ENCODE measurements at regions not wholly inside any gene's neighbourhood (a gene's known extent, or its start where the extent isn't known, plus 50 kb on each side); places are given as distances from the start of the nearest gene placed in this dataset.

DNA sequence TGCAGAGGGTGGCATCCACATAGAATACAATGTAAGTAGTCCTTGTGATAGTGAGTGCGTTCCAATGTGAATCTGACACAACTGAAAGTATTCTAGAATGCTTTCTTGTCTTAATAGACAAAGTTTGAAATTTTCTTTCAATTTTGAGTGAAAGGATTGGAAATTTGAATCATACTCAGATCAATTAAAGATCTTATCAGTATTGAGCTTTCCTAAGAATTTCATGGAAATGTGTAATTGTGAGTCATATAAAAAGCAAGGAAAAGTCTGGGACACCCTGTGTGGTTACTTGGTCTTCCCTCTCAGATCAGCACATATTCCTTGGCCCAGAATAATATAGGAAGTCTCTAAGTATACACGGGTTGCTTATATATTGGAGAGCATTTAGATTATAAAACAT lies 99.1 kb downstream of the MBL2 start:
- TF ChIP-seq POLR2A (IDR thresholded peaks at IDR 0.05; ENCODE audit: low read depth, low read length) (no peak), MAFK (IDR thresholded peaks at IDR 0.05; ENCODE audit: low read depth, low read length) (no peak), MXI1 (IDR thresholded peaks at IDR 0.05; ENCODE audit: borderline replicate concordance, low read depth, low read length) (no peak), CEBPB (IDR thresholded peaks at IDR 0.05; ENCODE audit: low read depth, low read length) (no peak)
- TF ChIP-seq, protein P1, sequence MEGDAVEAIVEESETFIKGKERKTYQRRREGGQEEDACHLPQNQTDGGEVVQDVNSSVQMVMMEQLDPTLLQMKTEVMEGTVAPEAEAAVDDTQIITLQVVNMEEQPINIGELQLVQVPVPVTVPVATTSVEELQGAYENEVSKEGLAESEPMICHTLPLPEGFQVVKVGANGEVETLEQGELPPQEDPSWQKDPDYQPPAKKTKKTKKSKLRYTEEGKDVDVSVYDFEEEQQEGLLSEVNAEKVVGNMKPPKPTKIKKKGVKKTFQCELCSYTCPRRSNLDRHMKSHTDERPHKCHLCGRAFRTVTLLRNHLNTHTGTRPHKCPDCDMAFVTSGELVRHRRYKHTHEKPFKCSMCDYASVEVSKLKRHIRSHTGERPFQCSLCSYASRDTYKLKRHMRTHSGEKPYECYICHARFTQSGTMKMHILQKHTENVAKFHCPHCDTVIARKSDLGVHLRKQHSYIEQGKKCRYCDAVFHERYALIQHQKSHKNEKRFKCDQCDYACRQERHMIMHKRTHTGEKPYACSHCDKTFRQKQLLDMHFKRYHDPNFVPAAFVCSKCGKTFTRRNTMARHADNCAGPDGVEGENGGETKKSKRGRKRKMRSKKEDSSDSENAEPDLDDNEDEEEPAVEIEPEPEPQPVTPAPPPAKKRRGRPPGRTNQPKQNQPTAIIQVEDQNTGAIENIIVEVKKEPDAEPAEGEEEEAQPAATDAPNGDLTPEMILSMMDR (conservative IDR thresholded peaks at IDR 0.05; ENCODE audit: low read depth, low read length), result no peak
- TF ChIP-seq, protein P2, sequence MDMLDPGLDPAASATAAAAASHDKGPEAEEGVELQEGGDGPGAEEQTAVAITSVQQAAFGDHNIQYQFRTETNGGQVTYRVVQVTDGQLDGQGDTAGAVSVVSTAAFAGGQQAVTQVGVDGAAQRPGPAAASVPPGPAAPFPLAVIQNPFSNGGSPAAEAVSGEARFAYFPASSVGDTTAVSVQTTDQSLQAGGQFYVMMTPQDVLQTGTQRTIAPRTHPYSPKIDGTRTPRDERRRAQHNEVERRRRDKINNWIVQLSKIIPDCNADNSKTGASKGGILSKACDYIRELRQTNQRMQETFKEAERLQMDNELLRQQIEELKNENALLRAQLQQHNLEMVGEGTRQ (IDR thresholded peaks at IDR 0.05; ENCODE audit: low read depth, low read length), result no peak

All from IMR-90 (cell line).